Activated naive CD4-positive, alpha-beta T cell treated with Interleukin-2 at 50 U/mL for 16 hours (primary cell): ENCODE measurements at regions not wholly inside any gene's neighbourhood (a gene's known extent, or its start where the extent isn't known, plus 50 kb on each side); places are given as distances from the start of the nearest gene placed in this dataset.

Experiments used
- DNase-seq: peaks from one replicate; pipeline ENCODE4 v3.0.0-alpha.2; 2020

GRCh38 chr19:30731591-30731990, 359.4 kb downstream of the ZNF536 start:
- DNase-seq = no peak

GRCh38 chr19:30729451-30729850, 357.3 kb downstream of the ZNF536 start:
- DNase-seq = no peak

GRCh38 chr19:30722761-30723160, 350.6 kb downstream of the ZNF536 start:
- DNase-seq = no peak

- DNase-seq = no peak
These were observed 350.0 kb downstream of the ZNF536 start for GRCh38 chr19:30722186-30722585.

- DNase-seq = no peak
These were observed 347.8 kb downstream of the ZNF536 start for GRCh38 chr19:30719999-30720345.

- DNase-seq = no peak
These were observed 347.2 kb downstream of the ZNF536 start for GRCh38 chr19:30719189-30719998.

- no peak for DNase-seq
These were observed 346.5 kb downstream of the ZNF536 start for GRCh38 chr19:30718707-30719106.

- DNase-seq = no peak
These were observed 345.8 kb downstream of the ZNF536 start for GRCh38 chr19:30718014-30718413.

- no peak for DNase-seq
These were observed 345.2 kb downstream of the ZNF536 start for GRCh38 chr19:30717381-30717780.

- DNase-seq = no peak
These were observed 340.5 kb downstream of the ZNF536 start for GRCh38 chr19:30712431-30713337.

GRCh38 chr19:30711826-30712225, 339.6 kb downstream of the ZNF536 start:
- no peak for DNase-seq

- DNase-seq = no peak
These were observed 339.1 kb downstream of the ZNF536 start for GRCh38 chr19:30711296-30711695.

- DNase-seq = no peak
These were observed 338.5 kb downstream of the ZNF536 start for GRCh38 chr19:30710721-30711120.

GRCh38 chr19:30708416-30709178, 336.4 kb downstream of the ZNF536 start:
- no peak for DNase-seq

GRCh38 chr19:30704771-30705330, 332.7 kb downstream of the ZNF536 start:
- DNase-seq = no peak

GRCh38 chr19:30703645-30704044, 331.5 kb downstream of the ZNF536 start:
- DNase-seq = no peak

GRCh38 chr19:30701178-30701577, 329.0 kb downstream of the ZNF536 start:
- DNase-seq = no peak

- DNase-seq = no peak
These were observed 327.7 kb downstream of the ZNF536 start for GRCh38 chr19:30699871-30700280.

- no peak for DNase-seq
These were observed 324.3 kb downstream of the ZNF536 start for GRCh38 chr19:30696514-30696913.

- no peak for DNase-seq
These were observed 323.1 kb downstream of the ZNF536 start for GRCh38 chr19:30695171-30695875.

- DNase-seq = no peak
These were observed 322.1 kb downstream of the ZNF536 start for GRCh38 chr19:30694156-30694755.
